GM18511 (cell line): ENCODE measurements at regions not wholly inside any gene's neighbourhood (a gene's known extent, or its start where the extent isn't known, plus 50 kb on each side); places are given as distances from the start of the nearest gene placed in this dataset.

Experiments used
- ATAC-seq: cut with Tn5 transposase; IDR thresholded peaks from one replicate; pipeline ENCODE4 v1.9.1; 2021; ENCODE audit warnings: mild to moderate bottlenecking, moderate library complexity; ENCODE audit not compliant: unreplicated experiment

DNA sequence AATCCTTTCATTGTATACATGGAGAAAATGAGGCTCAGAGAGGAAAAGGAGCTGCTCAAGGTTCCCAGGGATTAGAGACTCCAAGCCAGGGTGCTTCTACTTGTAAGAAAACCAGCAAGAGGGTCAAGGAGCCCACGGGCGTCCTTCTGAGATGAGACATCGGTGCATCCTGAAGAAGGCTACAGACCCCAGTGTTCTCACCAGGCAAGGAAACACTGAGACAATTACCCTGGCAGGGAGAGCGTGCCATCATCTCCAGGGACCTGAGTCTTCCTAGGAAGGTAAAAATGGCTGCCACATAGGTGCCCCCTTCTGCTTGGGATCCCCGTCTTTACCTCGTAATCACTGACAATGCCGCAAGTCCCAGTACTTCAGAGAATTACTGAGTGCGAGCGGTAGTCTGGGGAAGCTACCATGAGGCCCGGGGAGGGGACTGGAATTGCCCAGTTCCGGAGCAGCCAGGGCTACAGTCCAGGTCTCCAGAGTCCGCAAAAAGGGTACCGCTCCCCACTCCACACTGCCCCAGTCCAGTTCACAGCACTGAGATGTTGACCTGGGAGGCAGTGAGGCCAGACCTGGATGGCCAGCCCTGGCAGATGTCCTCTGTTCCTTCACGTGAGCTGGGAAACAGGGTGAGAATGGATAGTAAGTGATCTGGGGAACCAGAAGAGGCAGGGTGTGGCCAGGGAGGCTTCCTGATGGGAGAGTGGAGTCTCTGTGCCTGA lies 164.7 kb upstream of the SMAD3 start:
- ATAC-seq: no peak

DNA sequence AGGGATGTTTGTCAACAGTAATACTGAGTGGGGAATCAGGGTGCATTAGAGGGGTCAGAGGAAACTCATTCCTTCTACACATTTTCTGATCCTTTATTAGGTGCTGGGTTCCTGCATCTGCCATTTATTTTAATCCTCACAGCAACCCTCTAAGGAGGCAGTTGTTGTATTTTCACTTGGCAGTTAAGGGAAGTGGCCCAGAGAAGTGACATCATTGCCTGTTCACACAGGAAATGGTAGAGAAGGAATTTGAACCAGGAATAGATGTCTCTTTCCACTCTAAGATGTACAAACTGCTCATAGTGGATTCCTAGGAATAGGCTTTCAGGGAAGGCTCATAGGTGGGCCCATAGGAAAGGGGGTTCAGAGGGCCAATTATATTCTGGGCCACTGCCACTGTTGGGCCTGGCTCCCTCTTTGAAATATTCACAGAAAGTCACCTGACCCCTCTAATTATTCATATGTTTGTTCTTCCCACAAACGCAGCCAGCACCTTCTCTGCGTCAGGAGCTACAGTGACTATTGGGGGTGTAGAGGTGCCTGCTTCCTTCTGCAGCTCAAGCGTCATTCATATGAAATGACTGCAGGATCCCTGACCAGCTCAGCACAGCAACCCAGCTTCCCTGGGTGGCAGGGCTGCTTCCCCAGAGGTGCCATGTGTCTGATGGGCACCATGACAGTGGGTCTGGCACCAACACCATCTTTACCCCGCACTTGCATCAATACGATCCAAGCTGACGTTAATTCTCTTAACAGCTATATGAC lies 163.9 kb upstream of the SMAD3 start:
- ATAC-seq: no peak

DNA sequence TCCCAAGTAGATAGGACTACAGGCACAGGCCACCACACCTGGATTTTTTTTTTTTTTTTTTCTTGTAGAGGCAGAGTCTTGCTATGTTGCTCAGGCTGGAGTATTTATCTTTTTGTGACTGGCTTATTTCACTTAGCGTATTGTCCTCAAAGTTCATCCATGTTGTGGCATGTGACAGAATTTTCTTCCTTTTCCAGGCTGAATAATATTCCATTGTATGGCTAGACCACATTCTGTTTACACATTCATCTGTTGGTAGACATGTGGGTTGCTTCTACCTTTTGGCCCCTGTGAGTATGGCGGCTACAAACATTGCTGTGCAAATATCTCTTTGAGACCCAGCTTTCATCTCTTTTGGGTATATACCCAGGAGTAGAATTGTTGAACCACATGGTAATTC lies 160.2 kb upstream of the SMAD3 start:
- no peak for ATAC-seq

DNA sequence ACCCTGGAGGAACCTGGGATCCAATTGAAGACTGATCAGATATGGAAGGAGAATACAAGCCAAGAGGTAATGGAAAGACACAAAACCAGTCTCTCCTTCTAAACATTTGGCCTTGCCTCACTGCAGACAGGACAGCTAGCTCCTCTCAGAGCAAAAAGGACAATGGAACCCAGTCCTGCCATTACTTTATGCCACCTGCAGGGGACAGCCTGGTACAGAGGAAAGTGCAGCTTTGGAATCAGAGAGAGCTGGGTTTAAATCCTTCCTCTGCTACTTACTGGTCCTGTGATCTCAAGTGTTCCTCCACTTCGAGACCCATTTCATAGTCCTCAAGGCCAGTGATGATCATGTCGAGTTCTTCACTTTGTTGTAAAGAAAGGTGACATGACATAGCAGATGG lies 159.4 kb upstream of the SMAD3 start:
- no peak for ATAC-seq

DNA sequence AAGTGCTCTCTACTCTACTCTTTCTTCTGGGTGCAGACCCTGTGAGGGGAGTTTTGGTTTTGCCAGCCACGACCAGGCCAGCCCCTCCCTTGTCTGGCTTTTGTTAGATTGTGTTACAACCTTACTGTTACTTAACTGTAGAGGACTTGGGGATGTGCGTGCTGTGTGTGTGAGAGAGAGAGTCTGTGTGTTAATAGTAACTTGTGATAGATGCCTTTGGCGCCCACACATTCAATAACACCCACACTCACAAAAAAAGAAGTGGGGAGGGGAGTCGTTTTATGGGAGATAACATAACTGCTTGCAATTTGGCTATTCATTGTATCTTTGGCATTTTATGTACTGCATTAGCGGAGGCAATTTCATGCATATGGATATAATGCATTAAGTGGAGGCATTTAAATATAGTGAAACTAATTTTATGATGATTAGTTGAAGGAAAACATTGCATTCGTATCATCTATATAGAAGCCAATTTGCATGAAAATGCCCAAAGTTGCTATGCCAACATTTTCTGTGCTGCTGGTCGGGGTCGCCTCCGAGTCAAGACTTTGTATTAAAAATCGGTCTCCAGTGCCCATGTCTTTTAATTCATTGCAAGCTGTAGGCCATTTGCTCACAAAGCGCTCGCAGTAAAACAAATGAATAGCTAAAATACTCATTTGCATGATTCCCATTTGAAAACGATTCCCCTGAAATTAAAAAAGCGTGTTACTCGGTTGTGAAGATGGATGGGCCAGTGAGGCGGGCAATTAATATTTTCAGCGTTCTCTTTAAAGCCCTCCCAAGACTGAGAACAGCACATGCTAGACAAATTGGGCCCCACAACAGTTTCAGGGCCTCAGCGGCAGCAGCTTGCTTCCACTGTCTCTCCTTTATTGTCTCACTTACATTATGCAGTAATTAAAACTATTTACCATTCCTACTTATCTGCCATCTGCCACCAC lies 158.5 kb upstream of the SMAD3 start:
- ATAC-seq: no peak

DNA sequence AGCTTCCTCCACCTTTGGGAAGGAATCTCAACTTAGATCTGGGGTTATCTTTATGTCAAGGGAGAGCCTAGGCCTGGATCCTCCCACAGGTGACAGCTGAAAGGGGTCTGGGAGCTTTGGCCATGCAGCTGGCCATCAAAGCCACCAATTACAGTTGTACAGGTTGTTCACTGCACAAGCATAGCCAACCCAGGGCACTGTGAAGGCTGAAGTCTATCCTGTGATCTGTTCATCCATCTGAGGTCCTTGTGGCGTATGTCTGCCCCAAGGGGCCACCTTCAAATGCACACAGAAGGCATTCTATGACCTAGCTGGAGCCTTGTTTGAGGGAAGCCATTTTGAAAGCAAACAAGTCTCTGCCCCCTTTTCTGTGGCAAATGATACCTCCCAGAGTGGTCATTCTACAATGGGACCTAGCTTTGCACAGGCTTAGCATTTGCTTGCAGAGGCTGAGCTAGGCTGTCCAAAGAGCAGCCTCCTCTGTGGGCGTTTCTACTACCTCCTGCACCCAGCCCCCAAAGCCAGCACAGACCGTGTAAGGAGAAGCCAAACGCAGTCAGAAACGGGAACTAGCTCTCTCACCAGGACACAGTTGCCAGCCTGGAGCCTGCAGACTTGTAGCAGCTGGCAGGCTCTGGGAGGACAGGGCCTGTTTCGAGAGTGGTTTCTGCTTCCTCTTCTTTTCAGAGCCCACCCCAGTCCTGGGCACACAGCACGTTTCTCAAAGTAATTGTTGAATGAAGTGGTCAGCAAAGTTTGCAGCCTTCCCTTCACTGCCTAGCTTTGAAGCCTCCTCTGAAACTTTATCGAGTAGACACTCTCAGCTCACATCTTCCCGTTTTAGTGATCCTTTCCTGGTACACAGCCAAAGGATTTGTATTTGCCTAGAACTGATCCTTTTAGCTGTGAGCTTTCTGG lies 157.3 kb upstream of the SMAD3 start:
- no peak for ATAC-seq

DNA sequence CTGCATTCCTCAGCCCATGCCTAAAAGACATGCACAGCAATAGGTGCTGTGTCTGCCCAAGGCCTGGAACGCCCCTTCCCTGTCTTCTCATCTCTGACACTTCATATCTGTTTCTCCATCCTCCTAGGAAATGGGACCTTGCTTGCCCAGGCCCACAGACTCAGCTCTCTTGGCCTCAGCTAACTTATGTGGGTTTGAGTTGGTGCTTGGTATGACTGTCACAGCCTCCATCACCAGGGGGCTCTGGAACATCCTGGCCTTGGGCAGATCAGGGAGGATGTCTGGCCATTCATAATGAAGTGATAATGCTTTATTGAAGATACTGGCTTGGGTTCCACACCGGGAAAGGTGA lies 156.7 kb upstream of the SMAD3 start:
- ATAC-seq: no peak

DNA sequence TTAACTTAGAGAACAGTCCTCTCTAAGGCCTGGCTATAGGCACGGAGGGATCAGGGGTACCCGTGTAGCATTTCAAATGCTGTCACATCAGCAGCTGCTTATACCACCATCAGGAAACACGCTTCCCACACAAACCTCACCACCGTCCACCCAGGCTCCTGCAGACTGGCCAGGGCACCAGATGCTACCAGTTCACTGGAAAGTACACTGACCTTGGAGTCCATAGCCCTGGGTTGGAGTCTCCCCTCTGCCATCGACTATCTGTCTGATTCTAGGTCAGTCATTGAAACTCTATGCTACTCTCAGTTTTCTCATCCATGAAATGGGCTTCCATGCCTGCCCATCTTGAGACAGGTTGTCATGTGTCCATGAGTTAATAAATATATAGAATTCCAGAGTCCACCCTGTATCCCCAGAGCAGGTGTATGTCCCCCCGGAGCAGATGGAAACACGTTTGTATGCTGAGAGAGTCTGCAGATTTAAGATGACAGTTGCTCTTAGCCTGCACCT lies 156.0 kb upstream of the SMAD3 start:
- no peak for ATAC-seq

DNA sequence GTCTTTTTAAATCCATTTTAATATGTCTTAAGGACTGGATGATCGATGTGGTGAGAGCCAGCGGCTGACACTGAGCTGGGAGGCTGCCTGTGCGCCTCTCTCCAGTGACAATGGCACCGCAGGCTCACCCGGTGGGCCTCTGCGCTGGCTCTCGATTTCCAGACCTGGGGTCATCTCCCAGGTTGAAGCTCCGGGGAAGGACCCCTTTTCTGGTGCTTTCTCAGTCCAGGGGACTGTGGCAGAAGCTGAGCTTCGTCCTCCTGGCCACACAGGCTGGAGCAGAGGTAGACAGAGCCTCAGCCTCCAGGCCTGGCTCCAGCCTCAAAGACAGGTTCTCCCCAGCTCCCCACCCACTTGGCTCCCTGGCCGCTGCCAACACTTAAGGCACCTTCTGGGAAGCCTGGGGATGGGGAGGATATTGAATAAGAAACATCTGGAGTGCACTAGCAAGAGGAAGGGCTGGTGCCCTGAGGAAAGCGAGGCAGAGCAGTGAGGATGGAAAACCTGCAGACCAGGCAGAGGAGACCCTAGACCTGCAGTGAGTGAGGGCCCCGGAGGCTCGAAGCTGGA lies 154.2 kb upstream of the SMAD3 start:
- no peak for ATAC-seq

DNA sequence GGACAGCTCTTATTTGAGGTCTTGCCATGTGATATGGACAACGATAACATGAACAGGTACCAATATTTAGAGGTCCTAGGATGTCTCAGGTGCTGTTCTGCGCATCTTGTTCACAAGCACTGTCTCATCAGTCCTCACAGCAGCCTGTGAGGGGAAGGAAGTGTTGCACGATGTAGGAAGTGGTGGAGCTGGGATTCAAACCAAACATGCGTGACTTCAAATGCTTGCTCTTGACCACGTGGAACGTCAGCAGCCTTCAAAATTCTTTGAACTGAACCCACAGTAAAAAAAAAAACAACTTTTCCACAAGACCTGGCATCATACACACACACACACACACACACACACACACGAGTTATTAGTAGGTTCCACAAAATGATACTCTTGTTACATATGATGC lies 153.4 kb upstream of the SMAD3 start:
- no peak for ATAC-seq

DNA sequence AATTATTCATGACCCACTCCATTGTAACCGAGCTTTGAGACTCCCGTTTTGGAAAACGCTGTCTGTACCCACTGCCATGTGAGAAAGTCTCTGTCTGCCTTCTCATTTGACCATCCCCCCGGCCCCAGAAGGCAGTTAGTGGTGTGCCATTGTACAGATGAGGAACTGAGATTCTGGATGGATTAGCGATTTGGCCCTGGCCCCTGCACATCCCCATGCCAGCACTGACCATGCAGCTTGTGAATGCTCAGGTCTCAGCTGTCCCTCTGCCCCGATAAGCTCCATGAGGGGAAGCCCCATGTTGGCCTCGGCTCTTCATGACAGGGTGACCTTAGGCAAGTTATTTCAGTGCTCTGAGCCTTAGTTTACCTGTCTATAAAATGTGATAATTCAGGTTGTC lies 153.0 kb upstream of the SMAD3 start:
- ATAC-seq: no peak

DNA sequence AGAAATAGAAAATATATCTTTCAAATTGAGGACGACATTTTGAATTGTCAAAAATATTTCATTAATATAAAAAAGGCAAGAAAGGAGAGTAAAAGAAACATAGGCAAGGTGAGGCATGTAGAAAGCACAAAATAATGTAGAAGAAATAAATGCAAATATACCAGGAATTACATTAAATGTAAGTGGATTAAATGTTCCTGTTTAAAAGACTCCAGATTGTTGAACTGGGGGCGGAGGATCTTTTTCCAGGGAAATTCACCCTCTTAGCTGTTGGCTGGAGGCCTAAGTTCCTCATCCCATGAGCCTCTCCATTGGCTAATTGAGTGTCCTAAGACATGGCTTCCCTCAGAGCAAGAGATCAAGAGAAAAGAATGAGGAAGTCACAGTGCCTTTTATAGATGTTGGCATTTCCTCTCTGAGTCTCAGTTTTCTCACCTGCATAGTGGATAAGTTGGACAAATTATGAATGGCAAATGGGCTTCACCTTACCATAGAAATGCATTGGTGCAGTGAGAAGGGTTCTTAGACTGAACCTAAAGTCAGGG lies 147.4 kb upstream of the SMAD3 start:
- no peak for ATAC-seq

DNA sequence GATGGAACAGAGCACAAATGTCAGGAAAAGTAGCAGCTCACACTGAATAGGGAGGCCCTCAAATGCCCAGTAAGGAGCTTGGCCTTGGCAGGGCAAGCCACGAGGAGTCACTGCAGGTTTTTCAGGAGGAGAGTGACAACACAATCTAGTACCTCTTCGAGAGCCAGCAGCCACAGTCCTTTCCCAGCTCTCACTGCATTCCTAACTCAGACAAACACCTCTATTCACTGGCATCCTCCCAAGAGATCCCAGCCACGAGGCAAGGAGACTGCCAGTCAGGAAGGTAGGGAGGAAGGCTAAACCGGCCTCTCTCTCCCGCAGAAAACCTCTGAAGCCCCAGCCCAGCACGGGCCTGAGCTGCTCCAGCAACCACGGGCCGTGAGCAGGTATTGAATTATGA lies 146.0 kb upstream of the SMAD3 start:
- ATAC-seq: no peak

DNA sequence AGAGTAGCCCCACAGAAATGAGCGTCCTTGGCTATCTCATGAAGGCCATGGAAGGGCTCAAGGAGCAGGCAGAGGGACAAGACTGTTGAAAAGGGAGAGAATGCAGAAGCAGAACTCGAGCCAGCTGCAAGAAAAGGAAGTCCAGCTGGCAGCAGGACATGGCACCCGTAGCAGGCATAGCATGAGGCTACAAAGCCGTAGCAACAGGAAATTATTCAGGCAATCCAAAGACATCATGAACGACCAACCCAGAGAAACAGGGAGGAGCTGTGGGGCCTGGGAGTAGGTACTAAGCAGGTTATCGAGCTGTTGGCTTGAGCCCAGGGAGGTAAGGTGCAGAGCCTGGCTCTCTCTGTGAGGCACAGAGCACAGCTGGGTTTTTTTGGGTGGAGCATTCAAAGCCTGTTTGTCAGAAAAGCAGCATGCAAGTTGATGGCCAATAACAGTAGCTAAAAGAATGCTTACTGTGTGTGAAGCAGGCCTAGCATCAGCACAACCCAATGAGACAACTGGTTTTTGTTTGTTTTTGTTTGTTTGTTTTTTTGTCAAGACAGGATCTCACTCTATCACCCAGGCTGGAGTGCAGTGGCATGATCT lies 144.0 kb upstream of the SMAD3 start:
- no peak for ATAC-seq

DNA sequence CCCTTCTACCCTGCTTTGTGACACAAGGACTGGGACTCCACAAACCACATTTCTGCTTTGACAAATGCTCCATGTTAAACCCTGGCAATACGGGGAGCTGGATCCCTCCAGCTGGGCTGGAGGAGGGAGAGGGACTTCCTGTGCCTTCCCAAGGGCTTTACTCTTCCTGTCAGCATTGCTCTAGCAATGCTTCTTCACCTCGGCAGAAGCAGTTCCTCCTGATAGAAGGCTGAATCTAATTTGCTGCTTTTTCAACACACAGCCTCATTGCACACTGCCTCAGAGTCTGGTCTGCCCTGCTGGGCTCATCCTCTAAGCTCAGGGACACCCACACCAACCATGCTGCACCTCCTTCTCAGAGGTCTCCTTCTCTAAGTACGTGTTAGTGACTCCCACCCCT lies 142.8 kb upstream of the SMAD3 start:
- ATAC-seq: no peak

DNA sequence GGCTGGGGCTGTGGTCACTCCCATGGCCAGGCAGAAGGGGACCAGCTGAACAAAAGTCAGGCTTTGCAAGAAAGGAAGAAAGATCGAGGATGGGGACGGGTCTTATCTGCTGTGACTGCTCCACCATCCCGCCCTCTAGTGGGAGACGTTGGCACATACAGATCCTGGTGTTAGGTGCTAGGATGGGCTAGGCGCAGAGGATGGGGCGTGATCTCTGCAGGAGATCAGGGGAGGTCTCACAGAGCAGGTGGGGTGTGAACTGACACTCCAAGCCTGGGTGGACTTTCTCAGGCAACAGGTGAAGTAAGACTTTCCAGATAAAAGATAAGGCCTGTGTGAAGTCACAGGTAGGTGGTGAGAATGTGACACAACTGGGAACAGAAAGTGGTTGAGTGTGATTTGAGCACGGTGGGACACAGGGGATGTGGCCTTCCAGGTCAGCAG lies 141.9 kb upstream of the SMAD3 start:
- no peak for ATAC-seq

DNA sequence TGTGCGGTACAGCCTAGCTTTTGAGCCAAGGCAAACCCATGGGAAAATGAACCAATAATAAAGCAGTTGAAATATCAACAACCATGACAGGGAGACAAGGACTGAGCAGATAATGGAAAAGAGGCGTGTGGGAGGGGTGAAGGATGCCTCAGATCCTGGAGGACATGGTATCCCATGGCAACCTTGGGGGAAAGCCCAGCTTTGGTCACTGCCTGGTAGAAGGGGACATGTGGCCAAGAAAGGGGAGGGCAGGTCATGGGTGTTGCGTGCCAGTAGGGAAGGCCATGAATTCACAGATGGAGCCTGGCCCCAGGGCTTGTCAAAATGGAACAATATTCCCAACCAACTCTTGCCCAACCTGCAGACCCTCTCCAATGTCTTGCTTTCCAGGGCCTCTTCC lies 140.5 kb upstream of the SMAD3 start:
- ATAC-seq: no peak

DNA sequence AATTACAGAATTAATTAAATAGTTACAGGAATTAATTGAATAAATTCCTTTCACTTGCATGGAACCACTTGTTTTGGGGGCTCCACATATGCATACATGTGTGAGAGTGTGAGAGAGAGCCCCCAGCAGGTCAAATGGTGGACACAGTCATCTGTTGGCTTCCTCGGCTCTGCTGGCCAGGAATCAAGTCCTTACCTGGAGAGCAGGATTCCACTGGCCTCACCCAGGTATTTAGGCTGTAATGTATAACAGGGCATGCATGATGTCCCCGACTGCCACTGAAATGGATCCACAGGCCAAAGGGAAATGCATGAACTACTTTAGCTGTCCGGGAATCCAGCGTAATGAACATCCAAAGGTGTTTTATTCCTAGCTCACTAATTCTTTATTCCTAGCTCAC lies 139.7 kb upstream of the SMAD3 start:
- no peak for ATAC-seq
